ENCODE measurements at regions not wholly inside any gene's neighbourhood (a gene's known extent, or its start where the extent isn't known, plus 50 kb on each side); places are given as distances from the start of the nearest gene placed in this dataset.

GRCh38 chr1:232249861-232250777, 379.8 kb downstream of the SIPA1L2 start:
- no peak for DNase-seq (ENCODE audit: low spot score)

- DNase-seq (ENCODE audit: low spot score): no peak
These were observed 380.6 kb downstream of the SIPA1L2 start for GRCh38 chr1:232249339-232249738.

- no peak for DNase-seq (ENCODE audit: low spot score)
These were observed 381.6 kb downstream of the SIPA1L2 start for GRCh38 chr1:232248276-232248820.

- DNase-seq (ENCODE audit: low spot score): no peak
These were observed 382.3 kb downstream of the SIPA1L2 start for GRCh38 chr1:232247669-232248068.

- DNase-seq (ENCODE audit: low spot score): no peak
These were observed 385.5 kb downstream of the SIPA1L2 start for GRCh38 chr1:232244426-232244825.

GRCh38 chr1:232239998-232240397, 389.9 kb downstream of the SIPA1L2 start:
- no peak for DNase-seq (ENCODE audit: low spot score)

GRCh38 chr1:232239522-232239921, 390.4 kb downstream of the SIPA1L2 start:
- no peak for DNase-seq (ENCODE audit: low spot score)

- no peak for DNase-seq (ENCODE audit: low spot score)
These were observed 391.9 kb downstream of the SIPA1L2 start for GRCh38 chr1:232238009-232238408.

GRCh38 chr1:232227306-232227705, 402.6 kb downstream of the SIPA1L2 start:
- DNase-seq (ENCODE audit: low spot score): no peak

- DNase-seq (ENCODE audit: low spot score): no peak
These were observed 403.7 kb downstream of the SIPA1L2 start for GRCh38 chr1:232226197-232226712.

- no peak for DNase-seq (ENCODE audit: low spot score)
These were observed 404.4 kb downstream of the SIPA1L2 start for GRCh38 chr1:232225336-232226131.

GRCh38 chr1:232223887-232224286, 406.0 kb downstream of the SIPA1L2 start:
- no peak for DNase-seq (ENCODE audit: low spot score)

- DNase-seq (ENCODE audit: low spot score): no peak
These were observed 406.7 kb downstream of the SIPA1L2 start for GRCh38 chr1:232223183-232223708.

GRCh38 chr1:232222614-232223013, 407.3 kb downstream of the SIPA1L2 start:
- DNase-seq (ENCODE audit: low spot score): no peak

GRCh38 chr1:232221802-232222499, 408.0 kb downstream of the SIPA1L2 start:
- DNase-seq (ENCODE audit: low spot score): peak; percentile 42

- DNase-seq (ENCODE audit: low spot score): no peak
These were observed 410.7 kb downstream of the SIPA1L2 start for GRCh38 chr1:232218955-232219865.

GRCh38 chr1:232213928-232214327, 416.0 kb downstream of the SIPA1L2 start:
- DNase-seq (ENCODE audit: low spot score): no peak

GRCh38 chr1:232212253-232212652, 417.7 kb downstream of the SIPA1L2 start:
- no peak for DNase-seq (ENCODE audit: low spot score)

- peak; percentile 19 for DNase-seq (ENCODE audit: low spot score)
These were observed 418.8 kb downstream of the SIPA1L2 start for GRCh38 chr1:232211149-232211548.

- DNase-seq (ENCODE audit: low spot score): no peak
These were observed 420.6 kb downstream of the SIPA1L2 start for GRCh38 chr1:232209357-232209756.

Data from HT-29 (cell line).